ENCODE measurements at regions not wholly inside any gene's neighbourhood (a gene's known extent, or its start where the extent isn't known, plus 50 kb on each side); places are given as distances from the start of the nearest gene placed in this dataset.

DNA sequence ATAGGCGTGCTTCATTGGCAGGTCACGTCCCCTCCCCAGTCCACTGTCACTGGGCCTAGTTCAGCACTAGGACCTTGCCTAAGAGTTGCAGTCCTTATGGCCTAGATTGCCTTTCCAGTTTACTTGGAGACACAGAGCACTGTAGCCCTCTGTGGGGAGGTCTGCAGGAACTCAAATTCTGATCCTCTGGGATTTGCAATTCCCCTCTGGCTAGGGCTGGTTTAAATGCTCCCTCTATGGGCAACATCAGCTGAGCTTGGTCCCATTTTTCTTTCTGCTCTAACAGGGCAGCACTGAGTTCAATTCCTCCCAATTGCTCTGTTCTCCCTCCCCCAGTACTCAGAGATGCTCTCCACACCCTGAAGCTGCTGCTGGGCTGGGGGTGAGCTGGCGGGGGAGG, 358.2 kb downstream of the HTR1A start:
- Histone ChIP-seq H3K4ac (ENCODE audit: low read depth, low read length) (no peak overlapping the region), H2AFZ (ENCODE audit: low read length) (no peak overlapping the region), H2BK5ac (ENCODE audit: insufficient read length, low read length) (no peak overlapping the region), H2BK20ac (ENCODE audit: low read depth, low read length, poor library complexity, severe bottlenecking) (no peak overlapping the region), H3K23me2 (ENCODE audit: insufficient read length, low read depth, low read length, poor library complexity, severe bottlenecking) (no peaks in the 10 kb centered on the region), H3K14ac (ENCODE audit: insufficient read depth, low read length) (no peak overlapping the region), H3K4me2 (ENCODE audit: insufficient read depth, insufficient read length, low read length) (no peak overlapping the region), H2BK120ac (ENCODE audit: low read depth, low read length, poor library complexity, severe bottlenecking) (no peak overlapping the region), H3T11ph (ENCODE audit: low read length) (no peak overlapping the region), H3K56ac (ENCODE audit: insufficient read length, low read depth, low read length) (no peak overlapping the region), H4K20me1 (ENCODE audit: control insufficient read depth, insufficient read depth, insufficient read length) (no peaks in the 10 kb centered on the region), H4K91ac (ENCODE audit: insufficient read length, low read depth, low read length) (no peak overlapping the region), H3K9ac (ENCODE audit: extremely low read depth, insufficient read length, low read length) (no peak overlapping the region), H4K5ac (ENCODE audit: insufficient read length, low read depth, low read length) (no peak overlapping the region), H3K27me3 (ENCODE audit: insufficient read depth, low read length) (no peaks in the 10 kb centered on the region), H3K9me3 (ENCODE audit: control insufficient read depth, low read depth, low read length) (no peaks in the 10 kb centered on the region), H4K8ac (replicated peaks; ENCODE audit: insufficient read length, low read depth, low read length) (no peak overlapping the region), H3K27ac (ENCODE audit: insufficient read length, low read depth, low read length) (no peak overlapping the region), H2BK12ac (ENCODE audit: insufficient read length, low read depth, low read length) (no peak overlapping the region), H3K18ac (ENCODE audit: insufficient read length, low read depth, low read length) (no peak overlapping the region), H3K4me1 (ENCODE audit: insufficient read depth, low read length) (no peaks in the 10 kb centered on the region), H2BK15ac (ENCODE audit: low read depth, low read length) (no peak overlapping the region), H2AK5ac (ENCODE audit: insufficient read length, low read length) (no peak overlapping the region), H3K79me2 (ENCODE audit: insufficient read depth, low read length) (no peaks in the 10 kb centered on the region), H3K23ac (ENCODE audit: insufficient read length, low read depth, low read length) (no peak overlapping the region), H3K79me1 (ENCODE audit: insufficient read depth, low read depth, low read length, poor library complexity, severe bottlenecking) (no peaks in the 10 kb centered on the region)
- Mint-ChIP-seq H3K4me3 (no peak overlapping the region), H3K27me3 (ENCODE audit: low read depth) (no peaks in the 10 kb centered on the region), H3K4me1 (peaks cover 0 to 3% of the 10 kb centered on the region in 2 experiments; a peak in 1 of 4 replicates), H3K36me3 (ENCODE audit: insufficient read depth in 1 of 3, low read depth in 3 of 3) (no peaks in the 10 kb centered on the region; a peak in 1 of 7 replicates), H3K27ac (no peak overlapping the region), H3K9me3 (no peaks in the 10 kb centered on the region; a peak in 2 of 5 replicates)
- WGBS (ENCODE audit: extremely low coverage, insufficient read length, low lambda C conversion rate), result no CpG with 5 or more reads among the region's 3 CpGs
- TF ChIP-seq, protein P1, sequence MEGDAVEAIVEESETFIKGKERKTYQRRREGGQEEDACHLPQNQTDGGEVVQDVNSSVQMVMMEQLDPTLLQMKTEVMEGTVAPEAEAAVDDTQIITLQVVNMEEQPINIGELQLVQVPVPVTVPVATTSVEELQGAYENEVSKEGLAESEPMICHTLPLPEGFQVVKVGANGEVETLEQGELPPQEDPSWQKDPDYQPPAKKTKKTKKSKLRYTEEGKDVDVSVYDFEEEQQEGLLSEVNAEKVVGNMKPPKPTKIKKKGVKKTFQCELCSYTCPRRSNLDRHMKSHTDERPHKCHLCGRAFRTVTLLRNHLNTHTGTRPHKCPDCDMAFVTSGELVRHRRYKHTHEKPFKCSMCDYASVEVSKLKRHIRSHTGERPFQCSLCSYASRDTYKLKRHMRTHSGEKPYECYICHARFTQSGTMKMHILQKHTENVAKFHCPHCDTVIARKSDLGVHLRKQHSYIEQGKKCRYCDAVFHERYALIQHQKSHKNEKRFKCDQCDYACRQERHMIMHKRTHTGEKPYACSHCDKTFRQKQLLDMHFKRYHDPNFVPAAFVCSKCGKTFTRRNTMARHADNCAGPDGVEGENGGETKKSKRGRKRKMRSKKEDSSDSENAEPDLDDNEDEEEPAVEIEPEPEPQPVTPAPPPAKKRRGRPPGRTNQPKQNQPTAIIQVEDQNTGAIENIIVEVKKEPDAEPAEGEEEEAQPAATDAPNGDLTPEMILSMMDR (conservative IDR thresholded peaks at IDR 0.05), result 0 out of 3 replicates have a peak, but pooled peaks have one; percentile 11
- DNase-seq, result peak; percentile 35

Data from H9 (cell line).